D721Med (cell line): ENCODE measurements at regions not wholly inside any gene's neighbourhood (a gene's known extent, or its start where the extent isn't known, plus 50 kb on each side); places are given as distances from the start of the nearest gene placed in this dataset.
A peak's percentile ranks its signal among the peaks of the same experiment; 100 is the strongest.
"Not testable (repeated sequence)": the region's sequence is repeated elsewhere in the genome, so short reads cannot be mapped to it uniquely, and the experiment has no call there.

ENCODE experiments used
- DNase-seq: peaks from one replicate; pipeline ENCODE4 v3.0.0; 2011; ENCODE audit warnings: low spot score; ENCODE audit not compliant: insufficient read length
- FAIRE-seq: peaks from 2 replicates; lab custom pipeline; 2011; peaks lifted over from hg19 to GRCh38; lab: Jason Lieb, UNC
- TF ChIP-seq, protein P1 (sequence below): IDR thresholded peaks from 2 replicates; pipeline ENCODE4 v1.5.1; 2012; ENCODE audit warnings: mild to moderate bottlenecking, control low read depth; ENCODE audit not compliant: insufficient read depth; ENCODE audit errors: missing control alignments

DNA sequence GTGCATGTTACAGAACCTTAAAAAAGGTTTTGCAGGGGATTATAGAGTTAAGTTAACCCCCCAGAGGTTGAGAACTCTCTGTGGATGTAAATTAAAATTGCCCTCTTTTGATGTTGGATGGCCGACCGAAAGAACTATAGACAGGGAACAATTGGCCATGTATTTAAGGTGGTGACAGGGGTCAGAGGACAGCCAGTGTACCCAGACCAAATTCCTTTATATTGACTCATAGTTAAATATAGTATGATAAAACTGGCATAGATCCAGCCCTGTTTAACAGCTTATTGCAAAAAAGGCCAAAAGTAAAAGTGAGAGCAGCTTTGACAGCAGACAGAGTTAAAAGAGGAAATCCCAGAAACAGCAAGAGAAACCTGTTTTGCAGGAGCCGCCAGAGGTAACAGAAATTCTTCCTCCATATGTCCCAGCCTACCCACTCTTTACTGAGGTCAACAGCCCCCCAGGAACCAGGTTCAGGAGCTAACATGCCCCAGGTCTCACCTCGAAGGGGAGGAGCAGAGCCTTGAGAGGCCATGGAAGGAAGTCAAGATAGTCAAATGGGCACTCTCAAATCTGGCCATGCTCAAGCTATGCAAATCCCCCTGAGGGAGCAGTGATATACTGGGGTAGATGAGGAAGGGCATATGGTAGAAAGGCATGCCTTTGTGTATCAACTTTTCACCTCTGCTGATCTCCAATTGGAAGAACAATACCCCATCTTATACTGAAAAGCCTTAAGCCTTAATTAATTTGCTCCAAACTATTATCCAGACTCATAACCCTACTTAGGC is 156.4 kb upstream of the COX7C start:
- DNase-seq (no peak), FAIRE-seq (peak; percentile 87)
- TF ChIP-seq, protein P1, sequence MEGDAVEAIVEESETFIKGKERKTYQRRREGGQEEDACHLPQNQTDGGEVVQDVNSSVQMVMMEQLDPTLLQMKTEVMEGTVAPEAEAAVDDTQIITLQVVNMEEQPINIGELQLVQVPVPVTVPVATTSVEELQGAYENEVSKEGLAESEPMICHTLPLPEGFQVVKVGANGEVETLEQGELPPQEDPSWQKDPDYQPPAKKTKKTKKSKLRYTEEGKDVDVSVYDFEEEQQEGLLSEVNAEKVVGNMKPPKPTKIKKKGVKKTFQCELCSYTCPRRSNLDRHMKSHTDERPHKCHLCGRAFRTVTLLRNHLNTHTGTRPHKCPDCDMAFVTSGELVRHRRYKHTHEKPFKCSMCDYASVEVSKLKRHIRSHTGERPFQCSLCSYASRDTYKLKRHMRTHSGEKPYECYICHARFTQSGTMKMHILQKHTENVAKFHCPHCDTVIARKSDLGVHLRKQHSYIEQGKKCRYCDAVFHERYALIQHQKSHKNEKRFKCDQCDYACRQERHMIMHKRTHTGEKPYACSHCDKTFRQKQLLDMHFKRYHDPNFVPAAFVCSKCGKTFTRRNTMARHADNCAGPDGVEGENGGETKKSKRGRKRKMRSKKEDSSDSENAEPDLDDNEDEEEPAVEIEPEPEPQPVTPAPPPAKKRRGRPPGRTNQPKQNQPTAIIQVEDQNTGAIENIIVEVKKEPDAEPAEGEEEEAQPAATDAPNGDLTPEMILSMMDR, result no peak

DNA sequence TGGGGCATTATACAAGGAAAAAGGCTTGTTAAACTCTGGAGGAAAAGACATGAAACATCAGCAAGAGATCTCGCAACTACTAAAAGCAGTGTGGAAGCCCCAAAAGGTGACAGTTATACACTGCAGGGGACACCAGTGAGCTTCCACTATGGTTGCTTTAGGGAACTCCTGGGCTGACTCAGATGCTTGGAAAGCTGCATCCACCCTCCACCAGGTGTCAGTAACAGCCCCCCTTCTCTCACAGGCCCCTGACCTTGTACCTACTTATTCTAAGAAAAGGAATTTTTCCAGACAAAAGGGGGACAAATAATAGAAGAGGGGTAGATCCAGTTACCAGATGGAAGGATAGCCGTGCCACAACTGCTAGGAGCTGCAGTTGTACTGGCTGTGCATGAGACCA is 154.4 kb upstream of the COX7C start:
- TF ChIP-seq, protein P1, result no peak
- no peak for FAIRE-seq
- no peak for DNase-seq

DNA sequence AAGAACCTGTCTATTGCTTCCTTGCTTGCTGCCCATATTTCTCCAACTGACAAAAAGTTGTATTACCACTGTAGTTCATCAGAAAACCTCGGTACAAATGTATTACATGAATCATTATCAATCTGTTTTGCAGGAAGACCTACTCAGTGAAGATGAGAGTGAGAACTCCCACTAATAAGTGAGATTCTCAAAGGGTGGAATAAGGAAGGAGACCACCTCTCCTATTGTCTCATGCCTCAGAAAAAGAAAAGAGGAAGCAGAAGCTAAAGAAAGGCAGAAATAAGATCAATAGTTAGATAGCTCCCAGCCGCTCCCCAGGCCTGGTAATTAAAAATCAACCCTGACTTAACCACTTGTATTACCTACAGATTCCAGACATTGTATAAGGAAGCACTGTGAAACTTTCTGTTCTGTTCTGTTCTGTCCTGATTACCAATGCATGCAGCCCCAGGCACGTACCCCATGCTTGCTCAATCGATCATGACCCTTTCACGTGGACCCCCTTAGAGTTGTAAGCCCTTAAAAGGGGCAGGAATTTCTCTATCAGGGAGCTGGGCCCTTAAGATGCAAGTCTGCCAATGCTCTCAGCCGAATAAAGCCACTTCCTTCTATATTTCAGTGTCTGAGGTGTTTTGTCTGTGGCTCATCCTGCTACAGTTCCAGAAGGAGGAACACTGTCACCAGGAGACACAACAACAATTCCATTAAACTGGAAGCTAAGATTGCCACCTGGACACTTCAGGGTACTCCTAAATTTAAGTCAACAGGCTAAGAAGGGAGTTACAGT is 152.5 kb upstream of the COX7C start:
- TF ChIP-seq, protein P1, result no peak
- DNase-seq (no peak), FAIRE-seq (no peak)

DNA sequence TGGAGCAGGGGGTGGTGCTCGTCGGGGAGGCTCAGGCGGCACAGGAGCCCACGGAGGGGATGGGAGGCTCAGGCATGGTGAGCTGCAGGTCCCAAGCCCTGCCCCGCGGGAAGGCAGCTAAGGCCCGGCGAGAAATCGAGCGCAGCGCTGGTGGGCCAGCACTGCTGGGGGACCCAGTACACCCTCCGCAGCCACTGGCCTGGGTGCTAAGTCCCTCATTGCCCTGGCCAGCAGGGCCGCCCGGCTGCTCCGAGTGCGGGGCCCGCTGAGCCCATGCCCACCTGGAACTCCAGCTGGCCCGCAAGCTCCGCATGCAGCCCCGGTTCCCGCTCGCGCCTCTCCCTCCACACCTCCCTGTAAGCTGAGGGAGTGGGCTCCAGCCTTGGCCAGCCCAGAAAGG is 151.0 kb upstream of the COX7C start:
- FAIRE-seq, DNase-seq: not testable (repeated sequence)

DNA sequence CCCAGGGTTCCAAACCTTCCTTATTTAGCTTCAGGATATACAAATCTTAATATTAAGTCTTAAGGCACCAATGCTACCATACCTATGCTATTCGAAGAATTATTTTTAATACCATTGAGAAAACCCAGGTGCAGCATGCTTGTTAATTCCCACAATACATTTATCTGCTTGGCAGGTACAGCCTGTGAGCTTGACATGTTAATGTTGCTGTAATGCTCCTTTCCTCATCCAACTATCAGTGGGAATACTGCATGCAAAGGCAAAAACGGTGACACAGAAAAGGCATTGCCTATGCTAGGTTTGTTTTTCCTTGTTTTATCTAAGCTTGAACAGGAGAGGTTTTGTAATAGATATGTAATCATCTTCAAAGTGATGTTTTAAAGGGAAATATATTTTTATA is 135.7 kb upstream of the COX7C start:
- no peak for FAIRE-seq
- TF ChIP-seq, protein P1, result no peak

DNA sequence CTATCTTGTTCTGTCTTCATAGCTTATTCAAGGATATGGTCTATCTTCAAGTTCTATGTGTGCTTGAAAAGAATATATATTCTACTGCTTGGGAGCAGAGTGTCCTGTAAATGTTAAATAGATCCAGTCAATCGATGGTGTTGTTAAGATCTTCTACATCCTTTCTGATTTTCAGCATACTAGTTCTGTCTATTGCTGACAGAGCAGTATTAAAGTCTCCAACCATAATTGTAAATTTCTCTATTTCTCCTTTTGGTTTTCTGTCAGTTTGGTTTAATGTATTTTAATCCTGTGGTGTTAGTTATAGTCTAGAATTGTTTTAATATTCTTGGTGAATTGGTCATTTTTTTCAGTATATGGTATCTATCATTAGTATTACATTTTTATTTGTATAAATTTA is 124.0 kb upstream of the COX7C start:
- TF ChIP-seq, protein P1, result no peak
- FAIRE-seq (no peak), DNase-seq (no peak)

More for the DNA sequence above, 135.7 kb upstream of the COX7C start:
- no peak for DNase-seq

DNA sequence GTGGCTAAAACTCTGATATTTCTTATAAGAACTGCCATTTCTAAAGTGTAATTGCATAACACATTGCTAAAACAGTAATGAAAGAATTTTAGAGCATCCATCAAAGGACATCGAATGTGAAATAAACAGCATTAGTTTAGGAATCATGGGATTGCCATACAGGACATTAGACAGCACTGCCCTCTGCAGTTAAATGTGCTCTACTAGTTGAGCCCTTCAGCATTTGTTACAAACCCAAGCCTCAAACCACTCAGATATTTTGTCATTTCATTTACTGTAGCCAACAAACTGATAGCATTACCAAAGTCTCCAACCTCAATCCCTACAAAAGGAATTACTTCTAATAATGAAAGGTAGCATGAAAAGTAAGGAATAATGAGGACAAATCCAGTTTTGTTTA is 116.8 kb upstream of the COX7C start:
- TF ChIP-seq, protein P1, result peak; percentile 25
- FAIRE-seq (no peak), DNase-seq (no peak)
